A673 (cell line): ENCODE measurements at regions not wholly inside any gene's neighbourhood (a gene's known extent, or its start where the extent isn't known, plus 50 kb on each side); places are given as distances from the start of the nearest gene placed in this dataset.

Experiments used
- BruUV-seq: library from RNA; stranded (reverse); fragments of 400-500 nt; replicated peaks from 2 replicates; lab custom pipeline; 2021; lab: Mats Ljungman, UMichigan
- CTCF ChIA-PET: fragments of 300-600 bp; sonication (Branson Sonifier 250); formaldehyde crosslinking; loops from one replicate; lab custom pipeline; 2022; ENCODE audit warnings: antibody characterized with exemption; lab: Charles Lee
- POLR2A ChIA-PET: fragments of 300-600 bp; sonication (Branson Sonifier 250); formaldehyde crosslinking; loops from one replicate; lab custom pipeline; 2022; ENCODE audit warnings: antibody characterized with exemption; ENCODE audit not compliant: low non-redundant PET; lab: Charles Lee
- DNase-seq: peaks from one replicate; pipeline ENCODE4 v3.0.0-alpha.2; 2015; ENCODE audit warnings: low spot score
- H3K27ac ChIP-seq: fragments of 200-600 bp; sonication (generic); 2 replicates; pipeline ENCODE4 v1.5.1; 2016; ENCODE audit warnings: mixed run types, low read depth, mild to moderate bottlenecking, mixed read lengths, antibody characterized with exemption, low read length; ENCODE audit not compliant: poor library complexity, severe bottlenecking
- H3K27me3 ChIP-seq: fragments of 200-600 bp; sonication (generic); replicated peaks from 2 replicates; pipeline ENCODE4 v1.6.1; 2017; ENCODE audit warnings: mixed run types, low read depth, mild to moderate bottlenecking, mixed read lengths, antibody characterized with exemption, low read length; ENCODE audit not compliant: insufficient read depth, poor library complexity
- H3K36me3 ChIP-seq: fragments of 200-600 bp; sonication (generic); 2 replicates; pipeline ENCODE4 v1.6.1; 2016; ENCODE audit warnings: mixed run types, mild to moderate bottlenecking, mixed read lengths, antibody characterized with exemption, low read length; ENCODE audit not compliant: insufficient read depth, poor library complexity, severe bottlenecking
- H3K4me1 ChIP-seq: fragments of 200-600 bp; sonication (generic); 2 replicates; pipeline ENCODE4 v1.6.1; 2017; ENCODE audit warnings: mixed run types, mild to moderate bottlenecking, mixed read lengths, antibody characterized with exemption, low read length; ENCODE audit not compliant: insufficient read depth, poor library complexity, severe bottlenecking
- H3K4me3 ChIP-seq: fragments of 200-600 bp; sonication (generic); 2 replicates; pipeline ENCODE4 v1.5.1; 2016; ENCODE audit warnings: low read depth, mixed run types, mild to moderate bottlenecking, mixed read lengths, low read length; ENCODE audit not compliant: poor library complexity, severe bottlenecking
- H3K9me3 ChIP-seq: fragments of 200-600 bp; sonication (generic); 2 replicates; pipeline ENCODE4 v1.6.1; 2016; ENCODE audit warnings: mixed run types, low read depth, mild to moderate bottlenecking, mixed read lengths, antibody characterized with exemption, low read length; ENCODE audit not compliant: poor library complexity, severe bottlenecking
- CTCF ChIP-seq: fragments of 300-800, 200-600 bp; sonication (generic); conservative IDR thresholded peaks from 2 replicates; pipeline ENCODE4 v1.5.1; 2017; ENCODE audit warnings: low read depth, mild to moderate bottlenecking, antibody characterized with exemption, low read length, moderate library complexity, mixed read lengths
- EZH2 ChIP-seq: fragments of 200-600 bp; sonication (generic); IDR thresholded peaks from 2 replicates; pipeline ENCODE4 v1.6.1; 2017; ENCODE audit warnings: borderline replicate concordance, low read depth, mild to moderate bottlenecking, mixed read lengths, antibody characterized with exemption, low read length; ENCODE audit not compliant: poor library complexity, severe bottlenecking
- intact Hi-C: fragments of 100-400 bp; cut with micrococcal nuclease; formaldehyde crosslinking; loops from one replicate; pipeline ENCODE4 v1.10.0; 2022; ENCODE audit not compliant: unreplicated experiment

- TF ChIP-seq CTCF (no peak), EZH2 (no peak)
- no peaks in the 10 kb centered on the region for H3K27me3 ChIP-seq
- intact Hi-C loops: no loop called here
- ChIA-PET POLR2A (no interaction called here), CTCF (no interaction called here)
- H3K9me3 ChIP-seq: no peaks in the 10 kb centered on the region
- no peak overlapping the region for H3K4me3 ChIP-seq
- no peaks in the 10 kb centered on the region for H3K4me1 ChIP-seq
- no peaks in the 10 kb centered on the region for H3K36me3 ChIP-seq
- H3K27ac ChIP-seq: no peak overlapping the region
- no TSS peak for BruUV-seq
- no peak for DNase-seq
Measured at GRCh38 chr7:36082216-36082615, 70.8 kb upstream of the EEPD1 start.

GRCh38 chr7:36082910-36083309 is 70.1 kb upstream of the EEPD1 start:
- ChIA-PET CTCF (no interaction called here), POLR2A (no interaction called here)
- Histone ChIP-seq H3K4me3 (no peak overlapping the region), H3K27ac (no peak overlapping the region), H3K27me3 (no peaks in the 10 kb centered on the region), H3K9me3 (no peaks in the 10 kb centered on the region), H3K36me3 (no peaks in the 10 kb centered on the region), H3K4me1 (no peaks in the 10 kb centered on the region)
- no peak for DNase-seq
- BruUV-seq: no TSS peak
- TF ChIP-seq CTCF (no peak), EZH2 (no peak)
- intact Hi-C loops: no loop called here

GRCh38 chr7:36083626-36084380 is 69.3 kb upstream of the EEPD1 start:
- no peak overlapping the region for H3K4me3 ChIP-seq
- no peaks in the 10 kb centered on the region for H3K9me3 ChIP-seq
- BruUV-seq: no TSS peak
- ChIA-PET CTCF (no interaction called here), POLR2A (no interaction called here)
- TF ChIP-seq CTCF (no peak), EZH2 (no peak)
- no peaks in the 10 kb centered on the region for H3K36me3 ChIP-seq
- H3K27ac ChIP-seq: no peak overlapping the region
- intact Hi-C loops: no loop called here
- H3K27me3 ChIP-seq: no peaks in the 10 kb centered on the region
- DNase-seq: no peak
- H3K4me1 ChIP-seq: no peaks in the 10 kb centered on the region
